ENCODE measurements at regions not wholly inside any gene's neighbourhood (a gene's known extent, or its start where the extent isn't known, plus 50 kb on each side); places are given as distances from the start of the nearest gene placed in this dataset.

- DNase-seq: no peak
Measured at GRCh38 chr15:70439304-70439877, 324.0 kb downstream of the UACA start.

- no peak for DNase-seq
Measured at GRCh38 chr15:70438776-70439175, 324.6 kb downstream of the UACA start.

- DNase-seq: no peak
Measured at GRCh38 chr15:70437882-70438451, 325.4 kb downstream of the UACA start.

- no peak for DNase-seq
Measured at GRCh38 chr15:70437089-70437488, 326.3 kb downstream of the UACA start.

- no peak for DNase-seq
Measured at GRCh38 chr15:70436428-70436827, 326.9 kb downstream of the UACA start.

- DNase-seq: no peak
Measured at GRCh38 chr15:70435872-70436271, 327.5 kb downstream of the UACA start.

- DNase-seq: no peak
Measured at GRCh38 chr15:70435369-70435768, 328.0 kb downstream of the UACA start.

GRCh38 chr15:70433586-70434324 is 329.6 kb downstream of the UACA start:
- no peak for DNase-seq

GRCh38 chr15:70432924-70433495 is 330.3 kb downstream of the UACA start:
- peak in 1 of 3 experiments; percentile 16 for DNase-seq

GRCh38 chr15:70431854-70432253 is 331.5 kb downstream of the UACA start:
- DNase-seq: no peak

GRCh38 chr15:70430069-70430468 is 332.4 kb upstream of the TLE3 start:
- no peak for DNase-seq

GRCh38 chr15:70429056-70429722 is 331.5 kb upstream of the TLE3 start:
- no peak for DNase-seq

- DNase-seq: no peak
Measured at GRCh38 chr15:70428211-70428822, 330.6 kb upstream of the TLE3 start.

GRCh38 chr15:70427167-70428120 is 329.7 kb upstream of the TLE3 start:
- DNase-seq: no peak

- no peak for DNase-seq
Measured at GRCh38 chr15:70426096-70426821, 328.5 kb upstream of the TLE3 start.

GRCh38 chr15:70424937-70425411 is 327.3 kb upstream of the TLE3 start:
- DNase-seq: no peak

- DNase-seq: no peak
Measured at GRCh38 chr15:70423267-70423666, 325.6 kb upstream of the TLE3 start.

GRCh38 chr15:70422342-70422741 is 324.6 kb upstream of the TLE3 start:
- no peak for DNase-seq

GRCh38 chr15:70420948-70421482 is 323.3 kb upstream of the TLE3 start:
- DNase-seq: peak; percentile 40 to 90 (median 74)

GRCh38 chr15:70420086-70420947 is 322.6 kb upstream of the TLE3 start:
- peak in 2 of 3 experiments; percentile 14 to 51 for DNase-seq
